Endothelial cell of umbilical vein (primary cell): ENCODE measurements at regions not wholly inside any gene's neighbourhood (a gene's known extent, or its start where the extent isn't known, plus 50 kb on each side); places are given as distances from the start of the nearest gene placed in this dataset.

Experiments
- BruUV-seq: library from RNA; stranded (reverse); fragments of 400-500 nt; replicated peaks from 2 replicates; lab custom pipeline; 2021; lab: Mats Ljungman, UMichigan
- CTCF ChIA-PET: fragments of 300-600, 350-600 bp; sonication (Branson Sonifier 250); formaldehyde crosslinking; loops from one replicate; lab custom pipeline; 2021; ENCODE audit warnings: antibody characterized with exemption, inconsistent platforms; lab: Charles Lee
- POLR2A ChIA-PET: fragments of 300-600, 350-600 bp; sonication (Branson Sonifier 250); formaldehyde crosslinking; loops from one replicate; lab custom pipeline; 2021; ENCODE audit warnings: antibody characterized with exemption, inconsistent platforms; lab: Charles Lee
- DNase-seq: peaks from one replicate; pipeline ENCODE4 v3.0.0-alpha.2; 2011; ENCODE audit warnings: low read depth, low spot score
- FAIRE-seq: peaks from 2 replicates; lab custom pipeline; 2011; peaks lifted over from hg19 to GRCh38; lab: Jason Lieb, UNC
- H2AFZ ChIP-seq: 2 replicates; pipeline ENCODE4 v1.6.0; 2012; ENCODE audit warnings: low read depth, low read length, control low read depth, inconsistent platforms
- H3K27ac ChIP-seq: 2 replicates; pipeline ENCODE4 v1.5.1; 2011; ENCODE audit warnings: low read depth, mild to moderate bottlenecking, control low read depth, low read length, moderate library complexity; ENCODE audit not compliant: insufficient read depth
- H3K27me3 ChIP-seq, 2 experiments: 2 replicates each; pipeline versions ENCODE4 v1.6.0 to v1.6.1; 2011; ENCODE audit warnings: low read length in 2 of 2, mixed read lengths in 1 of 2; ENCODE audit not compliant: control insufficient read depth in 2 of 2, insufficient read depth in 2 of 2
- H3K36me3 ChIP-seq, 2 experiments: 2 replicates in 1 of 2; 3 replicates in 1 of 2; pipeline ENCODE4 v1.5.1; 2011; ENCODE audit warnings: low read length in 2 of 2, mild to moderate bottlenecking in 1 of 2, moderate library complexity in 1 of 2; ENCODE audit not compliant: control insufficient read depth in 2 of 2, insufficient read depth in 2 of 2; ENCODE audit errors: extremely low read depth in 1 of 2
- H3K4me1 ChIP-seq: 3 replicates; pipeline ENCODE4 v1.5.1; 2011; ENCODE audit warnings: mild to moderate bottlenecking, low read length; ENCODE audit not compliant: control insufficient read depth, insufficient read depth; ENCODE audit errors: extremely low read depth
- H3K4me2 ChIP-seq: 2 replicates; pipeline ENCODE4 v1.6.1; 2011; ENCODE audit warnings: low read length, control low read depth, mixed read lengths; ENCODE audit not compliant: insufficient read depth
- H3K4me3 ChIP-seq, 3 experiments: fragments of 200-600 bp in 1 of 3; sonication (generic), shearing (Covaris generic) in 1 of 3; replicated peaks in 1 of 3; 2 replicates each; pipeline ENCODE4 v1.5.1; 2011 to 2016; ENCODE audit warnings: control low read depth in 3 of 3, low read length in 3 of 3, mild to moderate bottlenecking in 2 of 3, inconsistent platforms in 1 of 3, low read depth in 1 of 3, moderate library complexity in 1 of 3; ENCODE audit not compliant: insufficient read depth in 1 of 3
- H3K79me2 ChIP-seq: 2 replicates; pipeline ENCODE4 v1.6.0; 2012; ENCODE audit warnings: low read length, inconsistent platforms; ENCODE audit not compliant: control insufficient read depth, insufficient read depth
- H3K9ac ChIP-seq: replicated peaks from 2 replicates; pipeline ENCODE3; 2011; ENCODE audit warnings: low read length, control low read depth; ENCODE audit not compliant: insufficient read depth; ENCODE audit errors: extremely low read depth
- H3K9me1 ChIP-seq: replicated peaks from 3 replicates; pipeline ENCODE4 v1.6.0; 2011; ENCODE audit warnings: mild to moderate bottlenecking, low read length; ENCODE audit not compliant: control insufficient read depth, insufficient read depth; ENCODE audit errors: extremely low read depth
- H3K9me3 ChIP-seq: replicated peaks from 2 replicates; pipeline ENCODE4 v1.5.1; 2012; ENCODE audit warnings: low read length, inconsistent platforms; ENCODE audit not compliant: control insufficient read depth, insufficient read depth
- H4K20me1 ChIP-seq: replicated peaks from 2 replicates; pipeline ENCODE3; 2011; ENCODE audit warnings: mild to moderate bottlenecking, low read length; ENCODE audit not compliant: control insufficient read depth, insufficient read depth; ENCODE audit errors: extremely low read depth
- EZH2 ChIP-seq: IDR thresholded peaks from 2 replicates; pipeline ENCODE4 v1.6.1; 2012; ENCODE audit warnings: borderline replicate concordance, low read depth, mild to moderate bottlenecking, moderate library complexity, low read length, inconsistent platforms; ENCODE audit not compliant: severe bottlenecking
- FOS ChIP-seq: IDR thresholded peaks from 2 replicates; pipeline ENCODE4 v1.6.1; 2011; ENCODE audit warnings: mild to moderate bottlenecking, low read length, moderate library complexity, borderline replicate concordance; ENCODE audit not compliant: insufficient read depth
- GATA2 ChIP-seq: IDR thresholded peaks from 2 replicates; pipeline ENCODE4 v1.7.0; 2011; ENCODE audit warnings: low read depth, mild to moderate bottlenecking, moderate library complexity, mixed read lengths, low read length; ENCODE audit not compliant: insufficient read length, insufficient read depth
- JUN ChIP-seq: IDR thresholded peaks from 2 replicates; pipeline ENCODE4 v1.6.1; 2011; ENCODE audit warnings: borderline replicate concordance, low read depth; ENCODE audit not compliant: insufficient read length, insufficient read depth
- MYC ChIP-seq: IDR thresholded peaks from one replicate; pipeline ENCODE4 v1.6.1; 2011; ENCODE audit warnings: mild to moderate bottlenecking, low read depth, low read length
- POLR2A ChIP-seq: IDR thresholded peaks from 2 replicates; pipeline ENCODE4 v1.6.1; 2012; ENCODE audit warnings: low read depth, mild to moderate bottlenecking, control low read depth, low read length
- POLR2AphosphoS5 ChIP-seq: IDR thresholded peaks from 2 replicates; pipeline ENCODE4 v1.6.1; 2012; ENCODE audit warnings: low read depth, mild to moderate bottlenecking, control low read depth, low read length, moderate library complexity; ENCODE audit not compliant: insufficient read depth
- dilution Hi-C: fragments of 300-500 bp; cut with MboI; formaldehyde crosslinking; loops from one replicate; pipeline ENCODE4 v1.15.0; 2019; ENCODE audit warnings: low sequenced_read_pairs; ENCODE audit not compliant: extremely low pct_ligation_motif_present
- intact Hi-C: fragments of 100-400 bp; cut with micrococcal nuclease; formaldehyde crosslinking; loops from one replicate; pipeline ENCODE4 v1.10.0; 2022
- TF ChIP-seq, protein P1 (sequence below), 2 donors: IDR thresholded peaks; 1 replicate in 1 of 2; 2 replicates in 1 of 2; pipeline ENCODE4 v1.5.1; 2011; ENCODE audit warnings: low read length in 2 of 2, mild to moderate bottlenecking in 2 of 2, moderate library complexity in 2 of 2, control low read depth in 1 of 2, inconsistent platforms in 1 of 2, low read depth in 1 of 2; ENCODE audit not compliant: insufficient read depth in 1 of 2; ENCODE audit errors: extremely low read depth in 1 of 2
- TF ChIP-seq, protein P2 (sequence below): IDR thresholded peaks from 2 replicates; pipeline ENCODE4 v1.6.1; 2011; ENCODE audit not compliant: insufficient read depth, insufficient read length

DNA sequence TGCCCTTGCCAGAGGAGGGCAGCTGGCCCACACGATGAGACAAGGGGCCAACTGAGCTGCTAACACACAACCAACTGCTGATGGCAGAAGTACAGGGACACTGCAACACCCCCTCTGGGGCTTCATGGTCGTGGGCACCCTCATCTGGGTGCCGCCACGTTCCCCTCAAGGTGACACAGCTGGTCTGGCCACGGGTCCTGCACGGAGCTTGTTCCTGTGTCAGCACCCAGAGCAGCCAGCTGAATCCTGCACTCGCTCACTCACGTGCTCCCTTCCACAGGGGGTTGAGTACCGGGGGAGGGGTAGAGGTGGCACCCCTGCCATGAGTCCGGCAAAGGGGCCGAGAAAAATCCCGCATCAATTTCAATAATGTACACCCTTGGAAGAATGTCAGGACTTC is 1319.1 kb downstream of the REEP3 start:
- Histone ChIP-seq H3K27me3 (no peaks in the 10 kb centered on the region), H2AFZ (no peak overlapping the region), H3K9ac (no peak overlapping the region), H3K36me3 (no peaks in the 10 kb centered on the region), H3K4me2 (no peak overlapping the region), H3K27ac (no peak overlapping the region), H3K4me1 (no peaks in the 10 kb centered on the region), H3K79me2 (no peaks in the 10 kb centered on the region), H3K9me3 (no peaks in the 10 kb centered on the region), H4K20me1 (no peaks in the 10 kb centered on the region), H3K9me1 (no peaks in the 10 kb centered on the region), H3K4me3 (no peak overlapping the region)
- BruUV-seq, result no TSS peak
- CTCF ChIA-PET, result interaction anchor here (1.3 kb wide), 1 partner anchor 12 kb away, joined by 3 read pairs; no protein-coding TSS in a partner anchor
- TF ChIP-seq GATA2, result no peak
- no peak for TF ChIP-seq MYC
- no peak for TF ChIP-seq EZH2
- TF ChIP-seq JUN, result no peak
- TF ChIP-seq, protein P1, sequence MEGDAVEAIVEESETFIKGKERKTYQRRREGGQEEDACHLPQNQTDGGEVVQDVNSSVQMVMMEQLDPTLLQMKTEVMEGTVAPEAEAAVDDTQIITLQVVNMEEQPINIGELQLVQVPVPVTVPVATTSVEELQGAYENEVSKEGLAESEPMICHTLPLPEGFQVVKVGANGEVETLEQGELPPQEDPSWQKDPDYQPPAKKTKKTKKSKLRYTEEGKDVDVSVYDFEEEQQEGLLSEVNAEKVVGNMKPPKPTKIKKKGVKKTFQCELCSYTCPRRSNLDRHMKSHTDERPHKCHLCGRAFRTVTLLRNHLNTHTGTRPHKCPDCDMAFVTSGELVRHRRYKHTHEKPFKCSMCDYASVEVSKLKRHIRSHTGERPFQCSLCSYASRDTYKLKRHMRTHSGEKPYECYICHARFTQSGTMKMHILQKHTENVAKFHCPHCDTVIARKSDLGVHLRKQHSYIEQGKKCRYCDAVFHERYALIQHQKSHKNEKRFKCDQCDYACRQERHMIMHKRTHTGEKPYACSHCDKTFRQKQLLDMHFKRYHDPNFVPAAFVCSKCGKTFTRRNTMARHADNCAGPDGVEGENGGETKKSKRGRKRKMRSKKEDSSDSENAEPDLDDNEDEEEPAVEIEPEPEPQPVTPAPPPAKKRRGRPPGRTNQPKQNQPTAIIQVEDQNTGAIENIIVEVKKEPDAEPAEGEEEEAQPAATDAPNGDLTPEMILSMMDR (IDR thresholded peaks at IDR 0.05; ENCODE audit: extremely low read depth in 1 of 2, insufficient read depth in 1 of 2, low read depth in 1 of 2, low read length in 2 of 2), result no peak
- no peak for TF ChIP-seq FOS
- no peak for TF ChIP-seq POLR2AphosphoS5
- TF ChIP-seq, protein P2, sequence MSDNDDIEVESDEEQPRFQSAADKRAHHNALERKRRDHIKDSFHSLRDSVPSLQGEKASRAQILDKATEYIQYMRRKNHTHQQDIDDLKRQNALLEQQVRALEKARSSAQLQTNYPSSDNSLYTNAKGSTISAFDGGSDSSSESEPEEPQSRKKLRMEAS, result no peak
- no peak for TF ChIP-seq POLR2A
- no peak for DNase-seq
- FAIRE-seq, result no peak
- dilution Hi-C loops, result no loop called here
- POLR2A ChIA-PET, result no interaction called here
- intact Hi-C loops, result no loop called here
